GM21367 (cell line): ENCODE measurements at regions not wholly inside any gene's neighbourhood (a gene's known extent, or its start where the extent isn't known, plus 50 kb on each side); places are given as distances from the start of the nearest gene placed in this dataset.

Source experiments
- ATAC-seq: cut with Tn5 transposase; IDR thresholded peaks from one replicate; pipeline ENCODE4 v1.9.1; 2021; ENCODE audit not compliant: unreplicated experiment

DNA sequence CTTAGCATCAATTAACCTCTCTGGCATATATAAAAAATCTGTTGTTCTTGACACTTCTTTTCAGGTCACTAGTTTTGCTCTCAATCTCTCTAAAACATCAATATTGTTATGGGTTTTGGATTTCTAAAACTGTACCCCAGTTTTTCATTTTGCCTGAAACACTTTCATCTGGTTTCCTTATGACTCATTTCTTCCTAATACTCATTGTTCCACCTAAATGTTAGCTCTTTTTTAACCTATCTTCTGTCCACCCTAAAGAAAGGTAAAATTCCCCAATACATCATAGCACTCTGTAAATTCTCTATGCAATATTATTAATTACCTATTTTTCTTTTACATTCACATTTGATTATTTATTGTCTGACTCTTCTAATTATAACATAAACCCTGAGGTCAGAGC, 575.5 kb upstream of the NDST4 start:
- ATAC-seq: no peak

GRCh38 chr4:115687052-115687755, 573.8 kb upstream of the NDST4 start:
- ATAC-seq: no peak

DNA sequence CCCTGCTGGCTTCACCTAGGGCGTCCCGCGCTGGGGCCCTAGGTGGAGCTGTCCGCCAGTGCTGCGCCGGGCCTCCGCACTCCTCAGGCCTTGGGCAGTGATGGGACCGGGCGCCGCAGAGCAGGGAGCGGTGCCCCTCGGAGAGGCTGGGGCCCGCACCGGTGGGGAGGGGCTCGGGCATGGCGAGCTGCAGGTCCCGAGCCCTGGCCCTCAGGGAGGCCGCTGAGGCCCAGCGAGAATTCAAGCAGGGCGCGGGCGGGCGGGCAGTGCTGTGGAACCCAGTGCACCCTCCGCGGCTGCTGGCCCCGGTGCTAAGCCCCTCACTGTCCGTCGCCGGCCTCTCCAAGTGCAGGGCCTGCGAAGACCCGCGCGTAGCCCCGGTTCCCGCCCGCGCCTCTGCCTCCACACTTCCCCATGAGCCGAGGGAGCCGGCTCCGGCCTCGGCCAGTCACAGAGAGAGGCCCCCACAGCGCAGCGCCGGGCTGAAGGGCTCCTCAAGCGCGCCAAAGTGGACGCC, 565.1 kb upstream of the NDST4 start:
- ATAC-seq: no peak

DNA sequence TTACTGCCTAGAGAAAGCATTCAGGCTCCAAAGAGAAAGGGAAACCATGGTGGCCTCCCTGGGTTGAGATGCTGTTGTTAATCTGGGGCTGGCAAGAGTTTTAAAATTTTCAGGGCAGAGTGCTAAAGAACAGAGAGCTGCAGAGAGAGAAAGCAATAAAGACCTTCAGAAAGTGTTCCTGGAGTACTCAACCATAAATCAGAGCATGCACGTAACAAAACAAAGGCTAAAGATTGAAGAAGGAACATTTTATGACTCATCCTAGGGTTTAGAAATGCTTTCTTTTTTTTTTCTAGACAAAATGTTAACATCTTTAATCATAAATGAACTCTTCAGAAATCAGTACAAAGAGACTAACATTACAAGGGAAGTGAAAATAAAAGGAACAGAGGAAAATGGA, 562.3 kb upstream of the NDST4 start:
- no peak for ATAC-seq

DNA sequence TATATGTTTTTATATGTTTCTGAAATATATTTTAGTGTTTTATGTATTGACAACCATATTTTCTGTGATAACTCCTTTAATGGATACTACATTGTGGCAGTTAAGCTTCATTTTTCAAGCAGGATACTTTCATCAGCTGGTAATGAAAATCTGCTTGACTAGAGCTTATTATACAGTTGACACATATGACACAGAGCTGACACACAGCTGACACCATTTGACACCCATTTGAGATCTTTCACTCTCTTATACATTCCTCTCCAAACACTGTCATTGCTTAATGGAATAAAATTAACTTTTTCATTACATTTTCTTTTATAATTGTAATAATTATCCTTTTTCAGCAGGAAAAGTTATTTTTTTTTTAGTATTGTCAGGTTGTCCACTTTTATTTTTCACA, 561.1 kb upstream of the NDST4 start:
- no peak for ATAC-seq

- ATAC-seq: no peak
Observed at GRCh38 chr4:115671581-115671980, 558.2 kb upstream of the NDST4 start.

GRCh38 chr4:115670930-115671329, 557.5 kb upstream of the NDST4 start:
- no peak for ATAC-seq

- no peak for ATAC-seq
Observed at GRCh38 chr4:115668396-115668795, 555.0 kb upstream of the NDST4 start.

DNA sequence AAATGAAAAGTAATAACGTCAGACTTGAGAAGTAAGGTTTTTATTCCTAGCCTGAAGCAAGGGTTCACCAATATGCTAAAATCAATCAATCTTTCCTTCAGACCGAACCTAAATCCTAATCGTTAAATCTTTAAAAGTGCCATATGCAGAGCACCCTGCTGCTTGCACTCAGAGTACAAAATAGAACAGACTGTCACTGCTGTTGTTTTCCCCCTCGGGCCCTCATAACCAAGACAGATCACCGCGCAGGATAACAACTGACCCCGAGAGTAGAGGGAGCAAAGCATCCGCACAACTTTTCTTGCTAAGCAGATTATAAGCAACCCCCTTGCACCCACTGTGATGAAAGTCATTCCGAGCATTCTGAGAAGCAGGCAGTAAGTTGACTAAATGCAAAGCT, 550.9 kb upstream of the NDST4 start:
- no peak for ATAC-seq

DNA sequence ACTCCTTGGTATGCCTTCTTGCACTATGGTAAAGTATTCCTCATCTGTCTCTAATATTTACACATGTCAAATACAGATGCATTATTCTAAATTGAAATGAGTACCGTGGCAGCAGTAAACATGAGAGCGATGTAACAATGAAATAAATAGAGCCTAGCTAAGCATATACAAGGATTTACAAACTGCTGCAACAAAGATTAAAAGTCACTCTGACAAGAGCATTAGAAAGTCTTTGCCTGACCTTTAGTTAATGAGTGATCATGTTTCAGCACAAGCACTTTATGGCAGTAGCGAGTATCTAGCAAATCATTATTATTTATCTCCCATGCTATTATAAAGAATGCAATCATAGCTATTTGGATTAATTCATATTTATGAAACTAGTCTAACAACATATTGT, 547.0 kb upstream of the NDST4 start:
- no peak for ATAC-seq

- ATAC-seq: no peak
Observed at GRCh38 chr4:115657991-115658650, 544.7 kb upstream of the NDST4 start.

GRCh38 chr4:115655626-115656025, 542.2 kb upstream of the NDST4 start:
- no peak for ATAC-seq

DNA sequence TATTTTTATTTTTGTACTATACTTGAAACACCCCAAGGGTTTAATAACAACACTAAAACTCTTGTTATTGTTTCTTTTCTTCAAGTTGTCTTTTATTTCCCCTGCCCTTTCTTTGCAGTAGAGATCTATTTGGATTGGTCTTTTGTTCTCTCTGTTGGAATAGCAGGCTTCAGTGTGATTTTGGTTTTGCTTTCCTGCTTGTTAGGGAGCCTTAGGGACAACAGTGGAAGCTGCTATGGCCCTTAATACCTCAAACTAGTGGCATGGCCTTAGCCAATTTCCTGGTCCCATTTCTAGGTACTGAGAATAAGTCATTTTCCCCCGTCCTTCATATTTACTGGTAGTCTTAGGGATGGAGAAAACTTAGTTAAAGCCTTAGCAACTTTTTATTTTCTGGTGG, 535.4 kb upstream of the NDST4 start:
- ATAC-seq: no peak

DNA sequence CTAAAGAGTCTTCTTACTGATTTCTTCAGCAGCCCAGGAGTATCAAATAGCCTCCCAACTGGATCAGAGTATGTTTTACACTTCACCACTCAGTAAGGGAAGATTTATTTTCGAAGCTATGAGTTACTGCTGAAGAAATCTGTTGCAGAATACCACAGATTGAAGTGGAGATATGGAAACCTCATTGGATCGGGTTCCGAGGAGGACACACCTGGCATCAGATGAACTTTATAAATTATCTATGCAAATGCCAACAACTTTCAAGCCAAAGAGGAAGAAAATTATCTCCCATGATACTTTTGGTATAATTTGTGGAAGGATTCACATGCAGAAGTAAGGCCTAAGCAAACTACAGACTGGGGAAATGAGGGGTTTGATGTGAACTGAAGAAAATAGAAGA, 515.9 kb upstream of the NDST4 start:
- ATAC-seq: no peak

DNA sequence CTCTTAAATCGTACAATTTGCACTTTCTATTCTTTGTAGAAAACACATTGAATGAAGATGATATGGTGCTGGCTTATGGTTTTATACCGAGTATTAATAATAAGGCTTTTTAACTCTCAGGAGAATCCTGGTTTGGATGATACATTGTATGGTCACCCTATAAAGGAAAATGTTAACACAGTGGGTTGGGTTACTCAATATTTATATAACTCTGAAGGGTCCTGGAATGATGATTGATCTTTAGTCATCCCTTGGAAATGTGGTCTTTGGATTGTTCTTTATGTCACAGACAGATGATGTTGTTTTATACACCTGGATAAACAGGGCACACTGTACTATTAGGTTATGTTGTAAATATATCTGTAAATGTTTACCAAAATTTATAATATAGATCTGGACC, 496.2 kb upstream of the NDST4 start:
- no peak for ATAC-seq

- ATAC-seq: no peak
Observed at GRCh38 chr4:115607311-115607710, 493.9 kb upstream of the NDST4 start.

GRCh38 chr4:115596265-115597001, 483.0 kb upstream of the NDST4 start:
- no peak for ATAC-seq

DNA sequence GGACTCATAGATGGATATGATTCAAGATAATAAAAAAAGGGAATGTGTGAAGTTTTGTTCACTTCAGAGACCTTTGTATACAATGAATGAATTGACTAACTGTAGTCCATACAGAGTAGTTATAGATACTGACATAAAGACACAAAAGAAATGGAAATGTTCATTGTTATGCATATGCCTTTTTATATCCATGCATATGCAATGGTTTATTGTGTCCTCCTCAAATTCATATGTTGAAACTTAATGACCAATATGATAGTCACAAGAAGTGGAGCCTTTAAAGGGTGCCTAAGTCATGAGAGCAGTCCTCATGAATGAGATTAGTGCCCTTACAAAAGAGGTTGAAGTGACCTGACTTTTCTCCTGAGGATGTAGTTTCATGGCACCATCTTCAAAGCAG, 467.5 kb upstream of the NDST4 start:
- ATAC-seq: no peak

GRCh38 chr4:115575851-115576250, 462.4 kb upstream of the NDST4 start:
- no peak for ATAC-seq

GRCh38 chr4:115562506-115562905, 449.1 kb upstream of the NDST4 start:
- ATAC-seq: no peak

- ATAC-seq: no peak
Observed at GRCh38 chr4:115548123-115548522, 434.7 kb upstream of the NDST4 start.

GRCh38 chr4:115537387-115537786, 424.0 kb upstream of the NDST4 start:
- no peak for ATAC-seq
